GM12878 (cell line): ENCODE measurements at regions not wholly inside any gene's neighbourhood (a gene's known extent, or its start where the extent isn't known, plus 50 kb on each side); places are given as distances from the start of the nearest gene placed in this dataset.

Experiments
- ATAC-seq: fragments of 200-7000 bp; cut with Tn5 transposase; 3 replicates; pipeline ENCODE4 v1.9.1; 2020; ENCODE audit warnings: mild to moderate bottlenecking, moderate library complexity
- BruUV-seq: library from RNA; stranded (reverse); fragments of 400-500 nt; replicated peaks from 2 replicates; lab custom pipeline; 2021; lab: Mats Ljungman, UMichigan
- CTCF ChIA-PET: fragments of 300-600 bp; sonication (Branson Sonifier 250); formaldehyde crosslinking; extraction: SDS; loops from one replicate; lab custom pipeline; 2021; ENCODE audit warnings: inconsistent platforms; lab: Yijun Ruan, JAX
- POLR2A ChIA-PET: fragments of 350-600 bp; formaldehyde crosslinking; extraction: SDS; loops from one replicate; lab custom pipeline; 2021; ENCODE audit warnings: inconsistent platforms; lab: Charles Lee
- RAD21 ChIA-PET: fragments of 300-600 bp; sonication (Branson Sonifier 250); formaldehyde crosslinking; loops from one replicate; lab custom pipeline; 2023; ENCODE audit warnings: antibody characterized with exemption; ENCODE audit not compliant: unreplicated experiment; lab: Charles Lee
- SMC1A ChIA-PET: fragments of 300-600 bp; sonication (Branson Sonifier 250); formaldehyde crosslinking; loops from one replicate; lab custom pipeline; 2023; ENCODE audit not compliant: unreplicated experiment, uncharacterized antibody; lab: Charles Lee
- DNase-seq: peaks from one replicate; pipeline ENCODE4 v3.0.0-alpha.2; 2011; ENCODE audit warnings: low read depth, low spot score
- FAIRE-seq: peaks from 3 replicates; lab custom pipeline; 2011; peaks lifted over from hg19 to GRCh38; lab: Jason Lieb, UNC
- H2AFZ ChIP-seq: 2 replicates; pipeline ENCODE4 v1.6.0; 2011; ENCODE audit warnings: low read depth, low read length, control low read depth; ENCODE audit not compliant: control insufficient read depth
- H3K27ac ChIP-seq: 2 replicates; pipeline ENCODE4 v1.5.1; 2011; ENCODE audit warnings: control low read depth; ENCODE audit not compliant: control insufficient read depth, insufficient read depth
- H3K27me3 ChIP-seq, 2 experiments: replicated peaks in 1 of 2; 2 replicates each; pipeline versions ENCODE4 v1.6.0 to v1.6.1; 2011; ENCODE audit warnings: low read length in 1 of 2; ENCODE audit not compliant: control insufficient read depth in 2 of 2, insufficient read depth in 2 of 2
- H3K36me3 ChIP-seq, 2 experiments: 2 replicates each; pipeline ENCODE4 v1.5.1; 2011; ENCODE audit warnings: low read length in 1 of 2; ENCODE audit not compliant: control insufficient read depth in 2 of 2, insufficient read depth in 2 of 2
- H3K4me1 ChIP-seq: 2 replicates; pipeline ENCODE4 v1.6.1; 2011; ENCODE audit warnings: mild to moderate bottlenecking, low read length, moderate library complexity, mixed read lengths; ENCODE audit not compliant: control insufficient read depth, insufficient read depth
- H3K4me2 ChIP-seq: 2 replicates; pipeline ENCODE4 v1.6.0; 2011; ENCODE audit warnings: control low read depth; ENCODE audit not compliant: control insufficient read depth, insufficient read depth
- H3K4me3 ChIP-seq: fragments of 200-600 bp; sonication (generic); 2 replicates; pipeline ENCODE4 v1.5.1; 2016
- H3K79me2 ChIP-seq: 2 replicates; pipeline ENCODE4 v1.6.0; 2011; ENCODE audit warnings: low read length; ENCODE audit not compliant: control insufficient read depth, insufficient read depth
- H3K9ac ChIP-seq: 2 replicates; pipeline ENCODE4 v1.8.0; 2011; ENCODE audit warnings: low read length, control low read depth, mixed read lengths; ENCODE audit not compliant: control insufficient read depth, insufficient read depth
- H3K9me3 ChIP-seq: replicated peaks from 3 replicates; pipeline ENCODE4 v1.5.1; 2011; ENCODE audit warnings: mild to moderate bottlenecking, low read length; ENCODE audit not compliant: control insufficient read depth, insufficient read depth
- H4K20me1 ChIP-seq: 2 replicates; pipeline ENCODE4 v1.6.0; 2011; ENCODE audit not compliant: control insufficient read depth, insufficient read depth
- SIX5 ChIP-seq: IDR thresholded peaks from 2 replicates; pipeline ENCODE4 v1.6.1; 2011; ENCODE audit warnings: mild to moderate bottlenecking, low read depth, low read length, moderate library complexity; ENCODE audit not compliant: severe bottlenecking
- ZNF24 ChIP-seq: fragments of 450-650 bp; IDR thresholded peaks from 2 replicates; pipeline ENCODE4 v1.6.1; 2017; ENCODE audit warnings: antibody characterized with exemption, mild to moderate bottlenecking
- WGBS: methylation state at CpG from one replicate; pipeline ENCODE4 v1.1.6; 2016; ENCODE audit warnings: low lambda C conversion rate; ENCODE audit not compliant: insufficient replicate concordance, insufficient coverage; ENCODE audit errors: missing lambda C conversion rate; 5-methylcytosine and 5-hydroxymethylcytosine counted together
- in situ Hi-C: fragments of 300-500 bp; cut with MboI; formaldehyde crosslinking; loops from 9 replicates; pipeline ENCODE4 v1.14.3; 2018; ENCODE audit warnings: mixed read lengths
- intact Hi-C: fragments of 100-400 bp; cut with micrococcal nuclease; formaldehyde crosslinking; loops from one replicate; pipeline ENCODE4 v1.14.2; 2022; ENCODE audit not compliant: unreplicated experiment
- TF ChIP-seq, protein P1 (sequence below): IDR thresholded peaks from 2 replicates; pipeline ENCODE4 v1.6.1; 2011; ENCODE audit warnings: borderline replicate concordance, low read depth, mild to moderate bottlenecking, moderate library complexity, mixed read lengths, low read length; ENCODE audit not compliant: insufficient read depth; ENCODE audit errors: extremely low read length

GRCh38 chr2:19041434-19042041 is 316.9 kb downstream of the OSR1 start (continued):
- TF ChIP-seq, protein P1, sequence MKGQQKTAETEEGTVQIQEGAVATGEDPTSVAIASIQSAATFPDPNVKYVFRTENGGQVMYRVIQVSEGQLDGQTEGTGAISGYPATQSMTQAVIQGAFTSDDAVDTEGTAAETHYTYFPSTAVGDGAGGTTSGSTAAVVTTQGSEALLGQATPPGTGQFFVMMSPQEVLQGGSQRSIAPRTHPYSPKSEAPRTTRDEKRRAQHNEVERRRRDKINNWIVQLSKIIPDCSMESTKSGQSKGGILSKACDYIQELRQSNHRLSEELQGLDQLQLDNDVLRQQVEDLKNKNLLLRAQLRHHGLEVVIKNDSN: no peak
- TF ChIP-seq ZNF24: no peak

DNA sequence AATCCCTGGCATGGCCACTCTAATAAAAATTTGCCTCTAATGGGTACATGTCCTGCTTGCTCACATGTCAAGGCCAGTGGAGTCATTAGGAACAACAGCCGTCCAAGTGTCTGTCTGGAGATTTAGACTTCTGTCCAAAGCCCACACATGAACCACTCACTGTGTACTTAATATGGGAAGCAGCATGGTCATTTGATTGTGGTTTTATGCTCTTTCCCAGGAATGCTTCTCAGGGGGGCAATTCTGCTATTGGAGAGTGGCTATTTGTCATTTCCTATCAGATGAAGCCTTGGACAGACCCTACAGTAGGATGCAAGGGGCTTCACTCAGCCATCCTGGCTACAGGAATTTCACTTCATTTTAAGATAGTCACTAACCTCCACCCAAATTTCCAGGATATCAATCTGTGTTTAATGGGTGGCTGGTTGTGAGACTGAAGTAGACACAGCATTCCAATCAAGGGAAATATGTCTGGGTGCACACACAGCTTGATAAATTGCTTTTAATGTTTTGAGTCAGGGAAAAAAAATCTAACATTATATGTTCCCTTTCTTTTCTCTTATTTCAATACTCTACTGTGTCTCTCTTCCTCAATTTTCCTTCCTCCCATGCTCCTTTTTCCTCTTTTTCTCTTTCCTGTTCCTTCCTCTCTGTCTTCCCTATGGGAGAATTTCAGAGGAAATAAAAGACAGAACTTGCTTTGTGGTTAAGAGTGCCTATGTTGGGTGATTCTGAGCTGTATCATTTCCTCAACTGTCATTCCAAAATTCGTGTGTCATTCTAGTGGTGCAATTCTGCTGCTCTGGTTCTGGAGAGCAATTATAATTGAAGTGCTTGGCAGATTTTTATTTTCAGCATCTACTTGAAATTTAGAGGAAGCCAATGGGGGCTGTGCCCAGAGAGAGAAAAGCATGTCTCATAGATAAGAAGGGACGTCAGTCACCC is 320.1 kb downstream of the OSR1 start:
- no peaks in the 10 kb centered on the region for H3K9me3 ChIP-seq
- H3K27me3 ChIP-seq: no peaks in the 10 kb centered on the region
- intact Hi-C loops: no loop called here
- 0% methylated on average over 3 of the region's 3 CpGs for WGBS
- ATAC-seq (no peak), DNase-seq (no peak), FAIRE-seq (no peak)
- H3K9ac ChIP-seq: no peak overlapping the region
- H3K4me2 ChIP-seq: no peak overlapping the region
- CTCF ChIA-PET: no interaction called here
- no TSS peak for BruUV-seq
- no peak overlapping the region for H2AFZ ChIP-seq
- no peaks in the 10 kb centered on the region for H4K20me1 ChIP-seq
- no peak for TF ChIP-seq SIX5
- POLR2A ChIA-PET: no interaction called here
- in situ Hi-C loops: no loop called here
- SMC1A ChIA-PET: no interaction called here
- no peaks in the 10 kb centered on the region for H3K4me1 ChIP-seq
- H3K27ac ChIP-seq: no peak overlapping the region
- RAD21 ChIA-PET: no interaction called here
- H3K79me2 ChIP-seq: no peaks in the 10 kb centered on the region
- H3K36me3 ChIP-seq: no peaks in the 10 kb centered on the region
- no peak overlapping the region for H3K4me3 ChIP-seq
